CD14-positive monocyte (primary cell): ENCODE measurements at regions not wholly inside any gene's neighbourhood (a gene's known extent, or its start where the extent isn't known, plus 50 kb on each side); places are given as distances from the start of the nearest gene placed in this dataset.

ENCODE experiments used
- DNase-seq, 3 donors: peaks; one replicate each; pipeline ENCODE4 v3.0.0-alpha.2; 2011 to 2022
- H2AFZ ChIP-seq: 2 replicates; pipeline ENCODE4 v1.6.0; 2012; ENCODE audit warnings: mild to moderate bottlenecking, low read depth, low read length, inconsistent platforms; ENCODE audit not compliant: insufficient read depth, poor library complexity, severe bottlenecking
- H3K27ac ChIP-seq, 2 donors: 1 replicate in 1 of 2; 2 replicates in 1 of 2; pipeline ENCODE4 v1.5.1; 2012 to 2013; ENCODE audit warnings: low read length in 2 of 2, control low read depth in 1 of 2, inconsistent platforms in 1 of 2, low read depth in 1 of 2, mild to moderate bottlenecking in 1 of 2
- H3K27me3 ChIP-seq, 2 donors: one replicate each; pipeline versions ENCODE4 v1.6.0 to v1.6.1; 2011 to 2013; ENCODE audit warnings: low read length in 2 of 2; ENCODE audit not compliant: control insufficient read depth in 2 of 2, insufficient read depth in 2 of 2
- H3K36me3 ChIP-seq, 2 donors: replicated peaks in 1 of 2; 1 replicate in 1 of 2; 2 replicates in 1 of 2; pipeline versions ENCODE4 v1.5.1 to v1.6.1; 2012 to 2013; ENCODE audit warnings: low read length in 2 of 2, control low read depth in 1 of 2, inconsistent platforms in 1 of 2, mild to moderate bottlenecking in 1 of 2; ENCODE audit not compliant: insufficient read depth in 2 of 2, control insufficient read depth in 1 of 2
- H3K4me1 ChIP-seq, 2 donors: 1 replicate in 1 of 2; 2 replicates in 1 of 2; pipeline versions ENCODE4 v1.5.1 to v1.6.1; 2012 to 2013; ENCODE audit warnings: low read length in 2 of 2, control low read depth in 1 of 2, inconsistent platforms in 1 of 2, mild to moderate bottlenecking in 1 of 2, moderate library complexity in 1 of 2; ENCODE audit not compliant: insufficient read depth in 2 of 2, control insufficient read depth in 1 of 2
- H3K4me2 ChIP-seq: replicated peaks from 2 replicates; pipeline ENCODE3; 2012; ENCODE audit warnings: low read length, moderate library complexity, mild to moderate bottlenecking; ENCODE audit not compliant: poor library complexity, severe bottlenecking; ENCODE audit errors: extremely low read depth
- H3K4me3 ChIP-seq, 3 experiments: fragments of 200-600 bp in 1 of 3; sonication (generic) in 1 of 3; replicated peaks in 1 of 3; 1 replicate in 2 of 3; 2 replicates in 1 of 3; pipeline ENCODE4 v1.5.1; 2011 to 2013; ENCODE audit warnings: low read length in 3 of 3, mild to moderate bottlenecking in 3 of 3, control low read depth in 2 of 3, low read depth in 2 of 3, inconsistent platforms in 1 of 3, moderate library complexity in 1 of 3
- H3K79me2 ChIP-seq: 2 replicates; pipeline ENCODE4 v1.6.0; 2012; ENCODE audit warnings: mild to moderate bottlenecking, control low read depth, inconsistent platforms, low read length, moderate library complexity; ENCODE audit not compliant: insufficient read depth
- H3K9ac ChIP-seq: 2 replicates; pipeline ENCODE4 v1.6.0; 2017; ENCODE audit warnings: low read length, mild to moderate bottlenecking; ENCODE audit not compliant: insufficient read depth, poor library complexity, severe bottlenecking
- H3K9me3 ChIP-seq, 2 donors: replicated peaks in 1 of 2; 1 replicate in 1 of 2; 2 replicates in 1 of 2; pipeline versions ENCODE4 v1.5.1 to v1.6.1; 2012 to 2013; ENCODE audit warnings: low read length in 2 of 2, control low read depth in 1 of 2; ENCODE audit not compliant: control insufficient read depth in 1 of 2, insufficient read depth in 1 of 2
- H4K20me1 ChIP-seq: 2 replicates; pipeline ENCODE4 v1.6.0; 2012; ENCODE audit warnings: mild to moderate bottlenecking, low read length, control low read depth, moderate library complexity; ENCODE audit not compliant: insufficient read depth
- H3K27ac Mint-ChIP-seq, 7 donors: one replicate each; pipeline ENCODE4 v1.8.0; 2020; ENCODE audit warnings: mild to moderate bottlenecking in 7 of 7, mixed read lengths in 7 of 7, moderate library complexity in 6 of 7, inconsistent platforms in 2 of 7
- H3K27me3 Mint-ChIP-seq, 3 donors: one replicate each; pipeline ENCODE4 v1.8.0; 2021 to 2022; ENCODE audit warnings: low read depth in 3 of 3, mild to moderate bottlenecking in 3 of 3, mixed read lengths in 3 of 3, moderate library complexity in 3 of 3, inconsistent platforms in 1 of 3
- H3K36me3 Mint-ChIP-seq, 2 donors: one replicate each; pipeline ENCODE4 v1.8.0; 2020; ENCODE audit warnings: mixed read lengths in 2 of 2, inconsistent platforms in 1 of 2, mild to moderate bottlenecking in 1 of 2
- H3K4me1 Mint-ChIP-seq: one replicate; pipeline ENCODE4 v1.8.0; 2020; ENCODE audit warnings: mild to moderate bottlenecking, mixed read lengths
- H3K4me3 Mint-ChIP-seq, 2 donors: one replicate each; pipeline ENCODE4 v1.8.0; 2020; ENCODE audit warnings: mild to moderate bottlenecking in 2 of 2, mixed read lengths in 2 of 2, moderate library complexity in 1 of 2
- H3K9me3 Mint-ChIP-seq, 7 donors: one replicate each; pipeline ENCODE4 v1.8.0; 2020 to 2022; ENCODE audit warnings: mixed read lengths in 7 of 7, mild to moderate bottlenecking in 6 of 7, moderate library complexity in 6 of 7, inconsistent platforms in 2 of 7
- CTCF ChIP-seq: fragments of 200-600 bp; IDR thresholded peaks from one replicate; pipeline ENCODE4 v1.8.0; 2022; ENCODE audit warnings: antibody characterized with exemption, mild to moderate bottlenecking
- WGBS: methylation state at CpG from one replicate; pipeline ENCODE4 v1.1.5; 2013; ENCODE audit warnings: missing lambda C conversion rate; ENCODE audit not compliant: insufficient coverage; 5-methylcytosine and 5-hydroxymethylcytosine counted together
- intact Hi-C, 2 donors: fragments of 100-400 bp; cut with micrococcal nuclease; formaldehyde crosslinking; loops; one replicate each; pipeline versions ENCODE4 v1.15.0 to v1.15.1; 2023

- intact Hi-C loops: no loop called here
- Histone ChIP-seq H2AFZ (no peak overlapping the region), H3K4me3 (no peak overlapping the region), H3K36me3 (no peaks in the 10 kb centered on the region), H3K4me2 (no peak overlapping the region), H4K20me1 (no peaks in the 10 kb centered on the region), H3K4me1 (no peaks in the 10 kb centered on the region), H3K79me2 (no peaks in the 10 kb centered on the region), H3K9ac (no peak overlapping the region), H3K9me3 (no peaks in the 10 kb centered on the region), H3K27ac (no peak overlapping the region), H3K27me3 (no peaks in the 10 kb centered on the region)
- H3K4me3 Mint-ChIP-seq: no peak overlapping the region
- no peak overlapping the region for H3K27ac Mint-ChIP-seq
- no peak for TF ChIP-seq CTCF
- peaks cover 0 to 3% (median 3%) of the 10 kb centered on the region in 3 donors for H3K27me3 Mint-ChIP-seq
- H3K9me3 Mint-ChIP-seq: peaks cover 0 to 6% (median 2%) of the 10 kb centered on the region in 7 donors
- no peaks in the 10 kb centered on the region for H3K36me3 Mint-ChIP-seq
- no CpG with 5 or more reads among the region's 5 CpGs for WGBS
- no peak for DNase-seq
- H3K4me1 Mint-ChIP-seq: no peaks in the 10 kb centered on the region
These were observed 465.6 kb downstream of the MTX2 start for GRCh38 chr2:176734868-176735267.

GRCh38 chr2:176742271-176742670 is 470.3 kb upstream of the HNRNPA3 start:
- TF ChIP-seq CTCF: no peak
- no peaks in the 10 kb centered on the region for H3K79me2 ChIP-seq
- no peak overlapping the region for H3K4me2 ChIP-seq
- H3K4me1 ChIP-seq: no peaks in the 10 kb centered on the region
- no peak overlapping the region for H3K9ac ChIP-seq
- H4K20me1 ChIP-seq: no peaks in the 10 kb centered on the region
- Mint-ChIP-seq H3K4me1 (no peaks in the 10 kb centered on the region), H3K9me3 (peaks cover 0 to 3% (median 0%) of the 10 kb centered on the region in 7 donors), H3K27me3 (peaks cover 2 to 3% (median 2%) of the 10 kb centered on the region in 3 donors), H3K4me3 (no peak overlapping the region), H3K36me3 (no peaks in the 10 kb centered on the region), H3K27ac (no peak overlapping the region)
- no peak overlapping the region for H2AFZ ChIP-seq
- intact Hi-C loops: no loop called here
- no peaks in the 10 kb centered on the region for H3K9me3 ChIP-seq
- WGBS: no CpG with 5 or more reads among the region's 1 CpG
- no peak overlapping the region for H3K27ac ChIP-seq
- DNase-seq: no peak
- no peaks in the 10 kb centered on the region for H3K36me3 ChIP-seq
- no peaks in the 10 kb centered on the region for H3K27me3 ChIP-seq
- no peak overlapping the region for H3K4me3 ChIP-seq
